Right atrium auricular region (tissue), 2 donors: ENCODE measurements at regions not wholly inside any gene's neighbourhood (a gene's known extent, or its start where the extent isn't known, plus 50 kb on each side); places are given as distances from the start of the nearest gene placed in this dataset.
"Not testable (repeated sequence)": the region's sequence is repeated elsewhere in the genome, so short reads cannot be mapped to it uniquely, and the experiment has no call there.

ENCODE experiments used
- DNase-seq: peaks from one replicate; pipeline ENCODE4 v3.0.0-alpha.2; 2019; ENCODE audit warnings: low spot score
- H3K27ac ChIP-seq, 2 donors: fragments of 200-600 bp; sonication (generic); 1 replicate in 1 of 2; 2 replicates in 1 of 2; pipeline ENCODE4 v1.5.1; 2016 to 2019
- H3K27me3 ChIP-seq, 2 donors: fragments of 200-600 bp; sonication (generic); one replicate each; pipeline versions ENCODE4 v1.5.1 to v1.6.0; 2017 to 2019
- H3K36me3 ChIP-seq: fragments of 200-600 bp; sonication (generic); one replicate; pipeline ENCODE4 v1.5.1; 2016
- H3K4me1 ChIP-seq, 2 donors: fragments of 200-600 bp; sonication (generic); one replicate each; pipeline versions ENCODE4 v1.5.1 to v1.6.0; 2017 to 2019
- H3K4me3 ChIP-seq, 2 donors: fragments of 200-600 bp; sonication (generic); 1 replicate in 1 of 2; 2 replicates in 1 of 2; pipeline ENCODE4 v1.5.1; 2017 to 2019; ENCODE audit warnings: mild to moderate bottlenecking in 1 of 2, moderate library complexity in 1 of 2
- H3K9me3 ChIP-seq, 2 donors: fragments of 200-600 bp; sonication (generic); one replicate each; pipeline ENCODE4 v1.5.1; 2019
- TF ChIP-seq, protein P1 (sequence below), 2 donors: fragments of 200-600 bp; sonication (generic); IDR thresholded peaks; one replicate each; pipeline ENCODE4 v1.5.1; 2019; ENCODE audit warnings: antibody characterized with exemption in 2 of 2

DNA sequence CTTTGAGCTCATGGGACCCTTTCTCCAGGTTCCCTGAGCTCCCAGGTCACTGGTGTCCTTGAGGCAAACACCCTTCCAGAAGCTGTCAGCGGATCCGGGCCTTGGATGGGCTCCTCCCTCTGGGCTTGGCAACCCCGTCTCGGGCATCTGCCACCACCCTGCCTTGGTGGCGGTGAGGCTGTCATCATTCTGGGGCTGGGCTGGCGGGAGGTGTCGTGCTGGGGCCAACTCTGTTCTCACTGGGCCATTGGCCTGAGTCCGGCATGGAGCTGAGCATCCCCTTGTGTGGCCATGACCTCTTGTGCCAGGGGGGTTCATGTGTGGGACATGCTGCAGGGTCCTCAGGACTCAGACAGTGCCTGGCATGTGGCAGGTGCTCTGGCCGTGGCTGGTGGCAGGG lies 197.6 kb downstream of the LAT start:
- Histone ChIP-seq H3K36me3 (no peaks in the 10 kb centered on the region), H3K4me3 (no peak overlapping the region), H3K4me1 (peaks cover 0 to 60% of the 10 kb centered on the region in 2 donors), H3K27ac (peak overlapping the region; percentile 72 to 86), H3K9me3 (no peaks in the 10 kb centered on the region), H3K27me3 (no peaks in the 10 kb centered on the region)
- TF ChIP-seq, protein P1, sequence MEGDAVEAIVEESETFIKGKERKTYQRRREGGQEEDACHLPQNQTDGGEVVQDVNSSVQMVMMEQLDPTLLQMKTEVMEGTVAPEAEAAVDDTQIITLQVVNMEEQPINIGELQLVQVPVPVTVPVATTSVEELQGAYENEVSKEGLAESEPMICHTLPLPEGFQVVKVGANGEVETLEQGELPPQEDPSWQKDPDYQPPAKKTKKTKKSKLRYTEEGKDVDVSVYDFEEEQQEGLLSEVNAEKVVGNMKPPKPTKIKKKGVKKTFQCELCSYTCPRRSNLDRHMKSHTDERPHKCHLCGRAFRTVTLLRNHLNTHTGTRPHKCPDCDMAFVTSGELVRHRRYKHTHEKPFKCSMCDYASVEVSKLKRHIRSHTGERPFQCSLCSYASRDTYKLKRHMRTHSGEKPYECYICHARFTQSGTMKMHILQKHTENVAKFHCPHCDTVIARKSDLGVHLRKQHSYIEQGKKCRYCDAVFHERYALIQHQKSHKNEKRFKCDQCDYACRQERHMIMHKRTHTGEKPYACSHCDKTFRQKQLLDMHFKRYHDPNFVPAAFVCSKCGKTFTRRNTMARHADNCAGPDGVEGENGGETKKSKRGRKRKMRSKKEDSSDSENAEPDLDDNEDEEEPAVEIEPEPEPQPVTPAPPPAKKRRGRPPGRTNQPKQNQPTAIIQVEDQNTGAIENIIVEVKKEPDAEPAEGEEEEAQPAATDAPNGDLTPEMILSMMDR (IDR thresholded peaks at IDR 0.05): no peak
- DNase-seq: peak; percentile 68

DNA sequence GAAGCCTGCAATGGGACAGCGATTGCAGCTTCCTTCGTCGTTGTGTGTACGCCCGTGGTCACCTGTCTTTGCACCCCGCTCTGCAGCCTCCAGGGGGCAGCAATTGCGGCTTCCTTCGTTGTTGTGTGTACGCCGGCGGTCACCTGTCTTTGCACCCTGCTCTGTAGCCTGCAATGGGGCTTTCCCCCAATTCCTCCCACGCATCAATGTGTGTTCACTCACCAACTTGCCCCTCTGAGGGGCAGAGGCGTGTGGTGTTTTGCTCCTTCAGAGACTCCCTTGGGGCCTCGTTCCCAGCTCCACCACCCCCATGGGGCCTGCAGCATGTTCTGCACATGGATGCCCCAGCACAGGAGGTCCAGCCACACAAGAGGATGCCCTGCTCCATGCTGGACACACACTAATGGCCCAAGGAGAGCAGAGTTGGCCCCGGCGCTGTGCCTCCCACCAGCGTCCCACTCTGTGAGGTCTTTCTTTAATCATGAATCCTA lies 197.1 kb downstream of the LAT start:
- H3K36me3 ChIP-seq, H3K27me3 ChIP-seq, H3K9me3 ChIP-seq, DNase-seq, H3K4me3 ChIP-seq: not testable (repeated sequence)
- peak overlapping the region; percentile 72 to 86 for H3K27ac ChIP-seq
- peaks cover 0 to 66% of the 10 kb centered on the region in 2 donors for H3K4me1 ChIP-seq

DNA sequence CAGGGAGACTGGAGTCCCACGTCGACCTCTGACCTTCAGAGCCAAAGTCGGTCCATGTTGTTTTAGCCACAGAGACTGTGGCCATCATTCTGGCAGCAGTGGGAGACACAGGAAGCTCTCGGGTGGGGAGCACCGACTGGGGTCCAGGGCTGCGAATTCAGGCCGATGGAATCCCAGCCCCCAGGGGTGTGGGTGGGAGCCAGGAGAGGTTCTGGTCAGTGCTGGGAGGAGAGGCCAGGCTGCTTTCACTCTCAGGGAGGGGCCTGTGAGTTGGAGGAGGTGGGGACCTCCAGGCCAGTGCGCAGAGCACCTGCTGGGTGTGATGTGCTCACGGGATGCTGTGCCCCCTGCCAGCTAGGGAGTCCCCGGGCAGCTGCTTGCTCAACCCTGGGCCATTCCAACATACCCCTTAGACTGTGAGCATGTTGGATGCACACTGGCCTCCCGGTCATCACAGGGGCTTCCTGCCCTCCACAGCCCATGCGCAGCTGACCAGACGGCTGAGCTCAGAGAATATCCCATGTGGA lies 196.5 kb downstream of the LAT start:
- H3K36me3 ChIP-seq, H3K9me3 ChIP-seq, H3K4me3 ChIP-seq, DNase-seq, H3K27me3 ChIP-seq: not testable (repeated sequence)
- H3K27ac ChIP-seq: peak overlapping the region; percentile 23 to 86
- peaks cover 0 to 71% of the 10 kb centered on the region in 2 donors for H3K4me1 ChIP-seq

DNA sequence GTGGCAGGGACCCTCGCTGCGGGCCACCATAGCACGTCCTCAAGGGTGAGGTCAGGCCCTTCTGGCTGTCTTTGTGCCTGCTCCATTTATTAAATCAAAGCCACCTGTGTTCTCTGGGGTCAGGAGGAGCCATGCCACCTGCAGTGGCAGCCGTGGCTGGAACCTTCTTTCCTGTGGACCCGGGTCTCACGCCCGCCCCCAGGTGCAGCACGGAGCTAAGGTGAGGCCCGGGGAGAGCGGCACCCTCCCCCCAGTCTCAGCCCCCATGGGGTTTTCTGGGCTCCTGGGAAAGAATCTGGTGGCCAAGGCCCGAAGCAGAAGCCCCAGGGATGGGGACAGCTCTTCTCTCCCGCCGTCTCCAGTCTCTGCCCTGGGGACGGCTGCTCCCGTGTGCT lies 195.4 kb downstream of the LAT start:
- H3K36me3 ChIP-seq, H3K4me3 ChIP-seq, H3K9me3 ChIP-seq, DNase-seq, H3K27me3 ChIP-seq: not testable (repeated sequence)
- H3K27ac ChIP-seq: peak overlapping the region; percentile 86 to 95
- H3K4me1 ChIP-seq: peaks cover 0 to 74% of the 10 kb centered on the region in 2 donors

DNA sequence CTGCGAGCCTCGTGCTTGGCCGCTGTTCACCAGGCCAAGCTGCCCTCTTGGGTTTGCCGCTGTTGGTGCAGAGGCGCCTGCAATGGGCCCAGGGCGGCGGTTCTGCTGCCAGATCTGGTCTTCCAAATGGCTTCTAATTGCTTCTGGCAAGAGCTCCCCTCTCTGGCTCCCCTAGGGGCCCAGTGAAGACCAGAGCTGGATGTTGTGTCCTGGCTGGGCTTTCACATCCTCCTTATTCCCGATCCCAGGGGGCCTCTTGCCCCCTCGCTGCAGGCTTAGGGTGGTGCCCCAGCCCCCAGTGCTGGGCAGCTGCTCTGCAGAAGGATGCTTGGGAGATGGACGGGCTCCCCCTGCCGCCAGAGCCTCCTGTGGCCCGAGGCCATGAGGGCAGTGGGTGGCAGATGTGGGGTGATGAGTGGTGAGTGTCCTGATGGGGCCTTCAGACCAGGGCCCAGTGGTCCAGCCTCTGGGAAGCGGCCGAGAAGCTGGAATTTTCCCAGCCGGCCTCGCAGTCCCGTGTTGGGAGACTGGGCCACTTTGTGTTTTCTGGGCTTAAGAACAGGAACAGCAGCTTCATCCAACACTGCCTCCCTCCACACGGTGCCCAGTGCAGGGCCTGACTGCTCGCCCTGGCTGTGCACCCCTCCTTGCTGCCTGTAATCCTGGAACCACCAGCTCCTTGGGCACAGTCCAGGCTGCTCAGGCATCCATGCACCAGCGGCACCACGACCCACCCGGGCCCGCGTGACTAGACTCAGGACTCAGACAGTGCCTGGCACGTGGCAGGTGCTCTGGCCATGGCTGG lies 194.8 kb downstream of the LAT start:
- TF ChIP-seq, protein P1 (IDR thresholded peaks at IDR 0.05): peak in 1 of 2 donors; percentile 33
- not testable (repeated sequence) for DNase-seq, H3K4me3 ChIP-seq, H3K9me3 ChIP-seq, H3K27me3 ChIP-seq, H3K36me3 ChIP-seq
- Histone ChIP-seq H3K27ac (peak overlapping the region; percentile 86 to 95), H3K4me1 (peaks cover 0 to 69% of the 10 kb centered on the region in 2 donors)

DNA sequence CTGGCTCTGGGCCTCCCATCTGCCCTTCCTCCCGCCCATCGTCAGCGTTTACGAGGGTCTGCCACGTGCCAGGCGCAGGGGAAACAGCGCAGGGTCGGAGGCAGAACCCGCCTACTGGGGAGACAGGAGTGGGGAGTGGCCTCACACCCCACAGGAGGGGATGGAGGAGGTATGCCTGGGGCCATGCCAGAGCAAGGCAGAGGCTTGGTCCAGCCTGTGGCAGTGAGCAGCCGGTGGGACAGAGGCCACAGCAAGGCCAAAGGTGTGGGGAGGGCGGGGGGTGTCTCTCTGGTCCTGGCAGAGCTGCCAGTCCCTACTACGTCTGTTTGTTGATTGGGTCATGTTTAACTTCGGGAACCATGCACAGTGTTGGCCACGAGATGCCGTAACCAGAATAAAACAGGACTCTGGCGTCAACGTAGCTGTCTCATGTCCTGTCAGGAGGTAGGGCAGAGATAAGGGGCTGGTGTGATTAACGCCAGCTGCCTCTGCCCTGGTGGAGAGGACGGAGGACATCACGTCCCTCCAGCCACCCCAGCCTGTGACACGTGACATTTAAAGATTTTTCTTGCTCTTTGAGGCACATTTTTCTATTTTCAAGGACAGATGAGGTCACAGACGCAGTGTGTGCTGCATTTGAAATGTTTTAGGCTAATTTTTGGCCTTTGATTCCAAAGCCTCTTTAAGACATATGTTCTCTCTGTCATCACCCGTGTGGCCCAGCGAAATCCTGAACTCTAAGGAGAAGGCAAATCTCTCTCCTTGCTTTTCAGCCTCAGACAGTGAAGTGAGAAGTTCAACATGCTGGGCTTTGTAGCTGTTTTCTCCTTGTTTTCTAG lies 193.3 kb downstream of the LAT start:
- H3K4me1 ChIP-seq: peaks cover 0 to 54% of the 10 kb centered on the region in 2 donors
- peak overlapping the region; percentile 86 to 95 for H3K27ac ChIP-seq
- not testable (repeated sequence) for H3K4me3 ChIP-seq, H3K27me3 ChIP-seq, H3K9me3 ChIP-seq, H3K36me3 ChIP-seq
- DNase-seq: peak; percentile 95

DNA sequence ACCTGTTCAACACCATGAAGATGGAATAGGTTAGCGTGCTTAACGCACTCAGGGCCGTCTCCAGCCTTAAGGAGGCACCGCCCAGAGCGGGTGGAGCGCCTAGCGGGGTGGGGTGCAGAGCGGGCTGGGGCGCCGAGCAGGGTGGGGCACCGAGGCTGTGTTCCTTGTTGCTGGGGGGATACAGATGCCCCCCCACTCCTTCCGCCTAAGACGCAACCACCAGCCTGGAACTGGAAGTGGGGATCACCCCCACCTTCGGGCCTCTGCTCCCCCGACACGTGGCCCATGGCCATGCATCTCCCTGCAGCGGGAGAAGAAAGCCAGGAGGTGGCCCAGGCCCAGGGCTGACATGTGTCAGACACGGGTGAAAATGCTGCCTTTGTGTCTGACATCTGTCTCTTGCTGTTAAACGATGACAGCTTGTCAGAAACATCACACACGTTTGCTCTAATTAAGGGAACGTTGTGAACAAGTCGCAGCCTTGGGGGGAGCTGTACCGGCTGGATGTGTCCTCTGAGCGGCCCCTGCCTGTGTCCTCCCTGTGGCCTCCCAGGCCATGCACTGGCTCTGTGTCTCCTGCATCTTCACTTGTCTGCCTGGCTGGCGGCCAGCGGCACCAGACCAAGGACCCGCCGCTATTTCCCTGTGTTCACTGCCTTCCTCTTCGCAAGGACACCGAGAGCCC lies 192.5 kb downstream of the LAT start:
- not testable (repeated sequence) for H3K36me3 ChIP-seq, DNase-seq, H3K9me3 ChIP-seq, H3K4me3 ChIP-seq, H3K27me3 ChIP-seq
- H3K27ac ChIP-seq: peak overlapping the region; percentile 86 to 95
- peaks cover 0 to 47% of the 10 kb centered on the region in 2 donors for H3K4me1 ChIP-seq

DNA sequence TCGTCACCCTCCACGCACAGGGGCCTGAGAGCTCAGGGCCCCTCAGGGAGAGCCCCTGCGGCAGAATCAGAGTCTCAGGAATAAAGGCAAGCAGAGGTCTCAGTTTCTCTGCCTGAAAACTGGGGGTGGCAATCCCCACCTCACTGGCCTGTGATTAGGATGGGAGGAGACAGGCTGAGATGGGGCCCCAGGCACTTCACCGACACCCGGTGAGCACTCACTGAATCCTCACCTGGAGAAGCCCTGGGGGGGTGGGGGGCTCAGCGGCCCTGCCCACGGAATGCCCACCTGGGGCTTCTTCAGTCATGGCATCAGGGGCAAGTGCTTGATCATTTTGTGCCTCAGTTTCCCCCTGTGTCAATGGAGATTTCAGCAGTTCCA lies 192.0 kb downstream of the LAT start:
- H3K27ac ChIP-seq: peak overlapping the region; percentile 86 to 95
- DNase-seq, H3K4me3 ChIP-seq, H3K27me3 ChIP-seq, H3K9me3 ChIP-seq, H3K36me3 ChIP-seq: not testable (repeated sequence)
- peaks cover 0 to 43% of the 10 kb centered on the region in 2 donors for H3K4me1 ChIP-seq

DNA sequence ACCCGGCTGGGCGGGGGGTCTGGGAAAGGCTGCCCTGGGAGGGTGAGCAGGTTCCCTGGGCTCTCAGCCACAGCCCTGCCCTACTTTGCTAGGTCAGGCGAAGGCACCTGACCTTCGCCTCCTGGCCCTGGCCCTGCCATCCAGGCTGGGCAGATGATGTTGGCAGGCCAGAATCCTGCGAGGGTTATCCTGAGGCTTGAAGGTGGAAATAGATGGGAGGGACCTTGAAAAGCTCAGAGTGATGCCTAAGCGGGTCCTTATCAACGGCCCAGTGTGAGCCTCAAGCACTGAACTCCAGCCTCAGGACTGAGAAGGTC lies 191.3 kb downstream of the LAT start:
- Histone ChIP-seq H3K27ac (peak overlapping the region; percentile 86 to 95), H3K4me1 (peaks cover 0 to 43% of the 10 kb centered on the region in 2 donors)
- DNase-seq: not testable (repeated sequence)

DNA sequence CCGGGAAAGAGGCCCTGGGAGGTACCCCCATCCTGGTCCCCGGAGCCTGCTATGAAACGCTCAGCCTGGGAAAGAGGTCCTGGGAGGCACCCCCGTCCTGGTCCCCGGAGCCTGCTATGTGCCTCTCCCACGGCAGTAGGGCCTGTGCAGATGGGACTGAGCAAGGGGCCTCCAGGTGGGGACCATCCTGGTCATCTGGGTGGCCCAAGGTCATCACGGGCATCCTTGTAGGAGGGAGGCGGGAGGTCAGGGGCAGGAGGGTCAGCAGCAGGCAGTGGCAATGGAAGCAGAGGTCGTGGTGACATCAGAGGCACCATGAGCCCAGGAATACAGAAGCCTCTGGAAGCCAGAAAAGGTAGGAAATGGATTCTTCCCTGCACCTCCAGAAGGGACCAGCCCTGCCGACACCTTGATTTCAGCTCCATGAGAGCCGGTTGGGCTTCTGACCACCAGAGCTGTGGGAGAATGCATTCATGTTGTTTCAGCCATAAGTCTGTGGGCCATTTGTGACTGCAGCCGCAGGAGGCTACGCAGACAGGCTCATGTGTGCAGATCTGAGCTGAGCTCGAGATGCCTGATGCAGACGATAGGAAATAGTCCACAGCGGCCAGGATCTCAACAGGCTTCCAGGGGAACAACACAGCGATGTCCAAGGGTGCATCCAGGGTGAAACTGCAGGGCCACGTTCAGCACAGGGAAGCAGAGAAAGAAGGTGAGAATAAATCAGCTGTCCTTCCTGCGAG lies 190.7 kb downstream of the LAT start:
- H3K27me3 ChIP-seq, H3K9me3 ChIP-seq, H3K4me3 ChIP-seq, DNase-seq, H3K36me3 ChIP-seq: not testable (repeated sequence)
- Histone ChIP-seq H3K27ac (peak overlapping the region; percentile 86 to 95), H3K4me1 (peaks cover 0 to 46% of the 10 kb centered on the region in 2 donors)

More for the DNA sequence above, 191.3 kb downstream of the LAT start:
- H3K36me3 ChIP-seq, H3K9me3 ChIP-seq, H3K27me3 ChIP-seq, H3K4me3 ChIP-seq: not testable (repeated sequence)
